Karpas-422 (cell line): ENCODE measurements at regions not wholly inside any gene's neighbourhood (a gene's known extent, or its start where the extent isn't known, plus 50 kb on each side); places are given as distances from the start of the nearest gene placed in this dataset.

Experiments
- DNase-seq: peaks from one replicate; pipeline ENCODE4 v3.0.0-alpha.2; 2015
- H2AFZ ChIP-seq: fragments of 200-600 bp; sonication (generic); 2 replicates; pipeline ENCODE4 v1.6.1; 2014; ENCODE audit warnings: antibody characterized with exemption, low read length, mixed read lengths
- H3K27ac ChIP-seq: fragments of 200-600 bp; sonication (generic); 2 replicates; pipeline ENCODE4 v1.5.1; 2014; ENCODE audit warnings: mild to moderate bottlenecking, low read length, moderate library complexity
- H3K27me3 ChIP-seq: fragments of 200-600 bp; sonication (generic); 2 replicates; pipeline ENCODE4 v1.6.1; 2014; ENCODE audit warnings: low read length, mixed read lengths
- H3K36me3 ChIP-seq: fragments of 200-600 bp; sonication (generic); 2 replicates; pipeline ENCODE4 v1.6.1; 2014; ENCODE audit warnings: low read length, mixed read lengths; ENCODE audit not compliant: insufficient read depth
- H3K4me1 ChIP-seq: fragments of 200-600 bp; sonication (generic); 2 replicates; pipeline ENCODE4 v1.6.1; 2014; ENCODE audit warnings: mild to moderate bottlenecking, low read length, mixed read lengths
- H3K4me2 ChIP-seq: fragments of 200-600 bp; sonication (generic); 2 replicates; pipeline ENCODE4 v1.6.1; 2014; ENCODE audit warnings: low read length, low read depth, mild to moderate bottlenecking; ENCODE audit not compliant: poor library complexity, severe bottlenecking
- H3K4me3 ChIP-seq: fragments of 200-600 bp; sonication (generic); 2 replicates; pipeline ENCODE4 v1.5.1; 2014; ENCODE audit warnings: mild to moderate bottlenecking, antibody characterized with exemption, low read length, mixed read lengths
- H3K79me2 ChIP-seq: fragments of 200-600 bp; sonication (generic); 2 replicates; pipeline ENCODE4 v1.6.1; 2014; ENCODE audit warnings: mild to moderate bottlenecking, low read length, mixed read lengths
- H3K9ac ChIP-seq: fragments of 200-600 bp; sonication (generic); 2 replicates; pipeline ENCODE4 v1.6.0; 2014; ENCODE audit warnings: low read length
- H3K9me2 ChIP-seq: fragments of 200-600 bp; sonication (generic), shearing (Covaris generic); replicated peaks from 2 replicates; pipeline ENCODE4 v1.6.0; 2014; ENCODE audit warnings: mild to moderate bottlenecking, low read length, moderate library complexity; ENCODE audit not compliant: insufficient read depth
- H3K9me3 ChIP-seq: fragments of 300-700, 200-600 bp; sonication (generic); 2 replicates; pipeline ENCODE4 v1.6.1; 2014; ENCODE audit warnings: low read length, mixed read lengths
- H4K20me1 ChIP-seq: fragments of 200-600 bp; sonication (generic); 2 replicates; pipeline ENCODE4 v1.6.1; 2014; ENCODE audit warnings: mild to moderate bottlenecking, antibody characterized with exemption, low read length, low read depth; ENCODE audit not compliant: insufficient read depth

GRCh38 chr10:43957267-43958070, 308.8 kb upstream of the ZNF32 start:
- Histone ChIP-seq H3K27me3 (no peaks in the 10 kb centered on the region), H3K79me2 (no peaks in the 10 kb centered on the region), H3K36me3 (no peaks in the 10 kb centered on the region), H3K27ac (peak overlapping the region; percentile 63), H2AFZ (no peak overlapping the region), H3K9ac (peak overlapping the region; percentile 22), H3K9me2 (no peaks in the 10 kb centered on the region), H3K4me1 (peaks cover 76% of the 10 kb centered on the region), H3K4me2 (peak overlapping the region; percentile 46), H3K4me3 (peak overlapping the region; percentile 3; the same call in 1 of the 2 replicates), H4K20me1 (no peaks in the 10 kb centered on the region), H3K9me3 (no peaks in the 10 kb centered on the region)
- DNase-seq = peak; percentile 53

GRCh38 chr10:43955978-43956377, 307.3 kb upstream of the ZNF32 start:
- H2AFZ ChIP-seq = no peak overlapping the region
- H3K4me2 ChIP-seq = peak overlapping the region; percentile 33
- H3K9me2 ChIP-seq = no peaks in the 10 kb centered on the region
- no peaks in the 10 kb centered on the region for H4K20me1 ChIP-seq
- no peak for DNase-seq
- no peaks in the 10 kb centered on the region for H3K36me3 ChIP-seq
- no peak overlapping the region for H3K27ac ChIP-seq
- H3K9me3 ChIP-seq = no peaks in the 10 kb centered on the region
- no peak overlapping the region for H3K4me3 ChIP-seq
- H3K27me3 ChIP-seq = no peaks in the 10 kb centered on the region
- H3K79me2 ChIP-seq = no peaks in the 10 kb centered on the region
- peak overlapping the region; percentile 30; the same call in 1 of the 2 replicates for H3K9ac ChIP-seq
- H3K4me1 ChIP-seq = peaks cover 63% of the 10 kb centered on the region

GRCh38 chr10:43955002-43955596, 306.4 kb upstream of the ZNF32 start:
- Histone ChIP-seq H3K9ac (0 out of 2 replicates have a peak overlapping the region, but pooled peaks have one; percentile 11), H3K4me3 (no peak overlapping the region), H3K4me2 (peak overlapping the region; percentile 33), H3K36me3 (no peaks in the 10 kb centered on the region), H3K9me3 (no peaks in the 10 kb centered on the region), H4K20me1 (no peaks in the 10 kb centered on the region), H2AFZ (no peak overlapping the region), H3K27me3 (no peaks in the 10 kb centered on the region), H3K4me1 (peaks cover 58% of the 10 kb centered on the region), H3K27ac (no peak overlapping the region), H3K79me2 (no peaks in the 10 kb centered on the region), H3K9me2 (no peaks in the 10 kb centered on the region)
- DNase-seq = no peak

DNA sequence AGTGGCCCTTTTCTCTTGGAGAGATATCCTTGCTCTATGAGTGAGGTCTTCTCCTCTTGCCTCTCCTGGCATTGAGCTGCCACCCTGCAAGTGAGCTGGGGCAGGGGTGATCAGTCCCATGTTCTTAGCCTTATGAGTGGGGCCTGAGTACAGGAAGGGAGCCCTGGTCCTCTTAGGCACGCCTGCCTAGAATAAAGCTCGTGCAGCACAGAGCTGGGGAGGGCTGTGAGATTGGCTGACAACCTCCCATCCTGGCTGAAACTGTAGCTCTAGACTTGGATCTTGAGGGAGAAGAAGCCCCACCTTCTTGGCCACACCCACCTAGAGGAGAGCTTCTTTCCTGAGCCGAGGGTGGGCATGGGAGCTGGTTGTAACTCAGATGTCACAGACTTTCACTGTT, 305.0 kb upstream of the ZNF32 start:
- H3K36me3 ChIP-seq = no peaks in the 10 kb centered on the region
- H3K9me3 ChIP-seq = no peaks in the 10 kb centered on the region
- H3K4me2 ChIP-seq = no peak overlapping the region
- no peak overlapping the region for H3K27ac ChIP-seq
- H4K20me1 ChIP-seq = no peaks in the 10 kb centered on the region
- no peak overlapping the region for H3K9ac ChIP-seq
- DNase-seq = no peak
- no peak overlapping the region for H3K4me3 ChIP-seq
- H2AFZ ChIP-seq = no peak overlapping the region
- no peaks in the 10 kb centered on the region for H3K27me3 ChIP-seq
- no peaks in the 10 kb centered on the region for H3K79me2 ChIP-seq
- H3K4me1 ChIP-seq = peaks cover 43% of the 10 kb centered on the region
- no peaks in the 10 kb centered on the region for H3K9me2 ChIP-seq

- Histone ChIP-seq H3K4me3 (no peak overlapping the region), H3K79me2 (no peaks in the 10 kb centered on the region), H3K4me2 (no peak overlapping the region), H3K27ac (no peak overlapping the region), H3K36me3 (no peaks in the 10 kb centered on the region), H3K4me1 (peaks cover 34% of the 10 kb centered on the region), H3K9me3 (no peaks in the 10 kb centered on the region), H3K9ac (no peak overlapping the region), H4K20me1 (no peaks in the 10 kb centered on the region), H2AFZ (no peak overlapping the region), H3K9me2 (no peaks in the 10 kb centered on the region), H3K27me3 (no peaks in the 10 kb centered on the region)
- DNase-seq = no peak
Measured at GRCh38 chr10:43952760-43953159, 304.1 kb upstream of the ZNF32 start.

DNA sequence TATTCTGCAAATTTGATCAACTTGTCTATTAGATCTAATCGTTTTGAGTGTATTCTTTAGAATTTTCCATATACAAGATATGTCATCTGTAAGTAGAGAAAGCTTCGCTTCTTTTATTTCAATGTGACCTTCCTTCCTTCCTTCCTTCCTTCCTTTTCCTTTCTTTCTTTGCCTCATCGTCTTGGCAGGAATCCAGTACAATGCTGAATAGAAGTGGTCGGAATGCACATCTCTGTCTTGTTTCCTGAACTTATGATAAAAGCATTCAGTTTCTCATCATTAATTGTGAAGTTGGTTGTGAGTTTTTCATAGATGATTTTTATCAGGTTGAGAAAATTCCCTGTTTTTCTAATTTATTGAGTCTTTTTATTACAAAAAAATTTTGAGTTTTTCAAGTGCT, 300.7 kb upstream of the ZNF32 start:
- Histone ChIP-seq H3K27me3 (no peaks in the 10 kb centered on the region), H3K4me1 (peaks cover 5% of the 10 kb centered on the region), H3K27ac (no peak overlapping the region), H3K36me3 (no peaks in the 10 kb centered on the region), H2AFZ (no peak overlapping the region), H3K9ac (no peak overlapping the region), H3K4me3 (no peak overlapping the region), H3K4me2 (no peak overlapping the region), H3K79me2 (no peaks in the 10 kb centered on the region), H4K20me1 (no peaks in the 10 kb centered on the region), H3K9me3 (no peaks in the 10 kb centered on the region), H3K9me2 (no peaks in the 10 kb centered on the region)
- no peak for DNase-seq

- H3K9ac ChIP-seq = no peak overlapping the region
- no peaks in the 10 kb centered on the region for H3K9me3 ChIP-seq
- no peak overlapping the region for H2AFZ ChIP-seq
- peaks cover 33% of the 10 kb centered on the region for H3K4me1 ChIP-seq
- no peaks in the 10 kb centered on the region for H3K27me3 ChIP-seq
- DNase-seq = no peak
- H3K36me3 ChIP-seq = no peaks in the 10 kb centered on the region
- no peaks in the 10 kb centered on the region for H4K20me1 ChIP-seq
- no peak overlapping the region for H3K4me2 ChIP-seq
- H3K27ac ChIP-seq = no peak overlapping the region
- no peak overlapping the region for H3K4me3 ChIP-seq
- H3K9me2 ChIP-seq = no peaks in the 10 kb centered on the region
- H3K79me2 ChIP-seq = no peaks in the 10 kb centered on the region
Measured at GRCh38 chr10:43946445-43946844, 297.8 kb upstream of the ZNF32 start.

- H3K36me3 ChIP-seq = no peaks in the 10 kb centered on the region
- no peaks in the 10 kb centered on the region for H3K9me2 ChIP-seq
- no peak overlapping the region for H3K4me2 ChIP-seq
- H3K27ac ChIP-seq = no peak overlapping the region
- peaks cover 38% of the 10 kb centered on the region for H3K4me1 ChIP-seq
- no peak overlapping the region for H2AFZ ChIP-seq
- no peaks in the 10 kb centered on the region for H3K9me3 ChIP-seq
- no peak overlapping the region for H3K9ac ChIP-seq
- no peak for DNase-seq
- no peaks in the 10 kb centered on the region for H4K20me1 ChIP-seq
- no peak overlapping the region for H3K4me3 ChIP-seq
- no peaks in the 10 kb centered on the region for H3K27me3 ChIP-seq
- H3K79me2 ChIP-seq = no peaks in the 10 kb centered on the region
Measured at GRCh38 chr10:43945908-43946307, 297.2 kb upstream of the ZNF32 start.
